Peyer's patch (tissue), 4 donors: ENCODE measurements at regions not wholly inside any gene's neighbourhood (a gene's known extent, or its start where the extent isn't known, plus 50 kb on each side); places are given as distances from the start of the nearest gene placed in this dataset.

Experiments
- DNase-seq, 3 donors: peaks; one replicate each; pipeline ENCODE4 v3.0.0-alpha.2; 2017 to 2019
- H3K27ac ChIP-seq, 4 donors: fragments of 200-600 bp; sonication (generic); one replicate each; pipeline ENCODE4 v1.5.1; 2016 to 2019
- H3K27me3 ChIP-seq, 2 donors: fragments of 200-600 bp; sonication (generic); one replicate each; pipeline ENCODE4 v1.5.1; 2019
- H3K36me3 ChIP-seq, 3 donors: fragments of 200-600 bp; sonication (generic); one replicate each; pipeline ENCODE4 v1.5.1; 2016 to 2019
- H3K4me1 ChIP-seq, 4 donors: fragments of 200-600 bp; sonication (generic); one replicate each; pipeline ENCODE4 v1.5.1; 2016 to 2019
- H3K4me3 ChIP-seq, 4 donors: fragments of 200-600 bp; sonication (generic); 1 replicate in 3 of 4; 2 replicates in 1 of 4; pipeline ENCODE4 v1.5.1; 2016 to 2019; ENCODE audit warnings: mild to moderate bottlenecking in 1 of 4
- H3K9me3 ChIP-seq, 4 donors: fragments of 200-600 bp; sonication (generic); one replicate each; pipeline ENCODE4 v1.5.1; 2016 to 2019; ENCODE audit warnings: mild to moderate bottlenecking in 1 of 4
- POLR2A ChIP-seq, 2 donors: fragments of 450-650 bp; IDR thresholded peaks; one replicate each; pipeline ENCODE4 v1.5.1; 2017; ENCODE audit warnings: antibody characterized with exemption in 2 of 2, mild to moderate bottlenecking in 2 of 2, moderate library complexity in 2 of 2
- TF ChIP-seq, protein P1 (sequence below), 6 experiments: fragments of 450-650 bp in 4 of 6; fragments of 200-600 bp in 2 of 6; sonication (generic) in 1 of 6; IDR thresholded peaks; one replicate each; pipeline ENCODE4 v1.5.1; 2017 to 2019; ENCODE audit warnings: antibody characterized with exemption in 6 of 6, mild to moderate bottlenecking in 3 of 6, moderate library complexity in 1 of 6

GRCh38 chr1:4137621-4138415, 237.7 kb upstream of the C1orf174 start:
- H3K36me3 ChIP-seq = no peaks in the 10 kb centered on the region
- H3K4me3 ChIP-seq = no peak overlapping the region
- no peak overlapping the region for H3K27ac ChIP-seq
- no peaks in the 10 kb centered on the region for H3K9me3 ChIP-seq
- TF ChIP-seq POLR2A (IDR thresholded peaks at IDR 0.05) = no peak
- TF ChIP-seq, protein P1, sequence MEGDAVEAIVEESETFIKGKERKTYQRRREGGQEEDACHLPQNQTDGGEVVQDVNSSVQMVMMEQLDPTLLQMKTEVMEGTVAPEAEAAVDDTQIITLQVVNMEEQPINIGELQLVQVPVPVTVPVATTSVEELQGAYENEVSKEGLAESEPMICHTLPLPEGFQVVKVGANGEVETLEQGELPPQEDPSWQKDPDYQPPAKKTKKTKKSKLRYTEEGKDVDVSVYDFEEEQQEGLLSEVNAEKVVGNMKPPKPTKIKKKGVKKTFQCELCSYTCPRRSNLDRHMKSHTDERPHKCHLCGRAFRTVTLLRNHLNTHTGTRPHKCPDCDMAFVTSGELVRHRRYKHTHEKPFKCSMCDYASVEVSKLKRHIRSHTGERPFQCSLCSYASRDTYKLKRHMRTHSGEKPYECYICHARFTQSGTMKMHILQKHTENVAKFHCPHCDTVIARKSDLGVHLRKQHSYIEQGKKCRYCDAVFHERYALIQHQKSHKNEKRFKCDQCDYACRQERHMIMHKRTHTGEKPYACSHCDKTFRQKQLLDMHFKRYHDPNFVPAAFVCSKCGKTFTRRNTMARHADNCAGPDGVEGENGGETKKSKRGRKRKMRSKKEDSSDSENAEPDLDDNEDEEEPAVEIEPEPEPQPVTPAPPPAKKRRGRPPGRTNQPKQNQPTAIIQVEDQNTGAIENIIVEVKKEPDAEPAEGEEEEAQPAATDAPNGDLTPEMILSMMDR (IDR thresholded peaks at IDR 0.05) = no peak
- DNase-seq = no peak
- no peaks in the 10 kb centered on the region for H3K27me3 ChIP-seq
- H3K4me1 ChIP-seq = no peaks in the 10 kb centered on the region

GRCh38 chr1:4139646-4140045, 239.6 kb upstream of the C1orf174 start:
- Histone ChIP-seq H3K27ac (no peak overlapping the region), H3K4me3 (no peak overlapping the region), H3K27me3 (no peaks in the 10 kb centered on the region), H3K4me1 (no peaks in the 10 kb centered on the region), H3K9me3 (no peaks in the 10 kb centered on the region), H3K36me3 (no peaks in the 10 kb centered on the region)
- DNase-seq = no peak
- no peak for TF ChIP-seq POLR2A (IDR thresholded peaks at IDR 0.05)
- TF ChIP-seq, protein P1 (IDR thresholded peaks at IDR 0.05) = no peak

GRCh38 chr1:4140241-4140640, 240.2 kb upstream of the C1orf174 start:
- no peaks in the 10 kb centered on the region for H3K4me1 ChIP-seq
- no peaks in the 10 kb centered on the region for H3K27me3 ChIP-seq
- TF ChIP-seq POLR2A (IDR thresholded peaks at IDR 0.05) = no peak
- TF ChIP-seq, protein P1 (IDR thresholded peaks at IDR 0.05) = no peak
- H3K36me3 ChIP-seq = no peaks in the 10 kb centered on the region
- H3K9me3 ChIP-seq = no peaks in the 10 kb centered on the region
- no peak overlapping the region for H3K4me3 ChIP-seq
- no peak overlapping the region for H3K27ac ChIP-seq
- no peak for DNase-seq

DNA sequence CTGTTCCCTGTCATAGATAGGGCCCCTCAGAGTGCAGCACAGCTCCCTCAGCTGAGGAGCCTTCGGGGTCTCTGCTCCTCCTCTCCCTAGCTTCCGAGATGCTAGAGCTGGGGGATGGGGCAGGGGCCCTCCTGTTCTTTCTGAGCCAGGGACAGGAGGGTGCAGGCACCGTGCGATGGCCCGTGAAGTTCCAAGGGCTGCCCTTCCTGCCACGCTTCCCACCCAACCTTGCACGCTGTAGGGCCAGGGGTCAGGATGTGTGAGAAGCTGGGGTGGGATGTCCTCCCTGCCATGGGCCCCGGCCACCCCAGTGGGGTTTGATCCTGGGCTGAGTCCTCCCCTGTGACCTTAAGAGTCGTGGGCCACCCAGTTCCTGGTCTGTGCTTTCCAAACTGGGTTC, 240.7 kb upstream of the C1orf174 start:
- H3K36me3 ChIP-seq = no peaks in the 10 kb centered on the region
- DNase-seq = no peak
- H3K9me3 ChIP-seq = no peaks in the 10 kb centered on the region
- no peak for TF ChIP-seq POLR2A (IDR thresholded peaks at IDR 0.05)
- TF ChIP-seq, protein P1 (IDR thresholded peaks at IDR 0.05) = no peak
- no peak overlapping the region for H3K27ac ChIP-seq
- no peak overlapping the region for H3K4me3 ChIP-seq
- no peaks in the 10 kb centered on the region for H3K4me1 ChIP-seq
- H3K27me3 ChIP-seq = no peaks in the 10 kb centered on the region

GRCh38 chr1:4144349-4144971, 244.4 kb upstream of the C1orf174 start:
- Histone ChIP-seq H3K4me3 (no peak overlapping the region), H3K9me3 (no peaks in the 10 kb centered on the region), H3K4me1 (no peaks in the 10 kb centered on the region), H3K36me3 (no peaks in the 10 kb centered on the region), H3K27ac (no peak overlapping the region), H3K27me3 (no peaks in the 10 kb centered on the region)
- TF ChIP-seq, protein P1 (IDR thresholded peaks at IDR 0.05) = no peak
- no peak for TF ChIP-seq POLR2A (IDR thresholded peaks at IDR 0.05)
- no peak for DNase-seq
